ENCODE measurements at regions not wholly inside any gene's neighbourhood (a gene's known extent, or its start where the extent isn't known, plus 50 kb on each side); places are given as distances from the start of the nearest gene placed in this dataset.

DNA sequence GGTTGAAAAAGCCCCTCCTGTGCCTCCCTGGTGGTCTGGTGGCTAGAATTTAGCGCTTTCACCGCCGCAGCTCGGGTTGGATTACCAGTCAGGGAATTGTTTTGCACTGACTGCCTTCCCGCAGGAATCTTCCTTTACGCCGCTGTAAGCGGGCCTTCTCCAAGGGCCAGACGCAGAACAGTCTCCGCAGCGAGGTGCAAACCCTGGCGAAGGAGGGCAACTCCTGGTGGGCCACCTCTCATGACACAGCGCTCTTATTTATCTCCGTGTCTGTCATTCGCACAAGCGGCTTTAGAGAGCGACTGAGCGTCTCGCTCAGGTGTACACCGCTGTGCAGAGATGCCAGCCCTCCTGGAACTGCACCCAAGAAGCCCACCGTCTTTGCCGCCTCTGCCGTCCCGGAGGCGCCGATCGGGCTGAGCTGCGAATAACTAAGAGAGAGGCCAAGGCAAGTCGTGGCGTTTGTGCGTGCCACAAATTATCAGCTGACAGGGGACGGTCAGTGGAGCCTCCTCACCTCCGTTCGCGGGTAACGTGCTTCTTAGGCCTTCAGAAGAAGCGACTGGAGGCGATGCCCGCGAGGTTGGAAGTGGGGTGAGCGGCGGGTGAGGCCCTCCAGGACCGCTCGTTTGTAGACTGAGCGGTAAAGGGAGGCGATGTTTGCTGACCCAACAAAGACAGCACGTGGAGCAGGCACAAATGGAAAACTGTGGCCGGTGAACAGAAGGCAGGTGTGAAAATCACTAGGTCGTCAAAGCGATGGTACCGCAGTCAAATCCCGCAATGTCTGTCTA, 93.5 kb downstream of the PRKAB2 start:
- TF ChIP-seq, protein P1, sequence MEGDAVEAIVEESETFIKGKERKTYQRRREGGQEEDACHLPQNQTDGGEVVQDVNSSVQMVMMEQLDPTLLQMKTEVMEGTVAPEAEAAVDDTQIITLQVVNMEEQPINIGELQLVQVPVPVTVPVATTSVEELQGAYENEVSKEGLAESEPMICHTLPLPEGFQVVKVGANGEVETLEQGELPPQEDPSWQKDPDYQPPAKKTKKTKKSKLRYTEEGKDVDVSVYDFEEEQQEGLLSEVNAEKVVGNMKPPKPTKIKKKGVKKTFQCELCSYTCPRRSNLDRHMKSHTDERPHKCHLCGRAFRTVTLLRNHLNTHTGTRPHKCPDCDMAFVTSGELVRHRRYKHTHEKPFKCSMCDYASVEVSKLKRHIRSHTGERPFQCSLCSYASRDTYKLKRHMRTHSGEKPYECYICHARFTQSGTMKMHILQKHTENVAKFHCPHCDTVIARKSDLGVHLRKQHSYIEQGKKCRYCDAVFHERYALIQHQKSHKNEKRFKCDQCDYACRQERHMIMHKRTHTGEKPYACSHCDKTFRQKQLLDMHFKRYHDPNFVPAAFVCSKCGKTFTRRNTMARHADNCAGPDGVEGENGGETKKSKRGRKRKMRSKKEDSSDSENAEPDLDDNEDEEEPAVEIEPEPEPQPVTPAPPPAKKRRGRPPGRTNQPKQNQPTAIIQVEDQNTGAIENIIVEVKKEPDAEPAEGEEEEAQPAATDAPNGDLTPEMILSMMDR (IDR thresholded peaks at IDR 0.05; ENCODE audit: borderline replicate concordance, control extremely low read depth, extremely low read depth, insufficient read depth, missing control alignments) = no peak
- DNase-seq (ENCODE audit: low spot score) = no peak
- in situ Hi-C loops (cut with MboI; ENCODE audit: low sequenced_read_pairs, unreplicated experiment) = no loop called here

DNA sequence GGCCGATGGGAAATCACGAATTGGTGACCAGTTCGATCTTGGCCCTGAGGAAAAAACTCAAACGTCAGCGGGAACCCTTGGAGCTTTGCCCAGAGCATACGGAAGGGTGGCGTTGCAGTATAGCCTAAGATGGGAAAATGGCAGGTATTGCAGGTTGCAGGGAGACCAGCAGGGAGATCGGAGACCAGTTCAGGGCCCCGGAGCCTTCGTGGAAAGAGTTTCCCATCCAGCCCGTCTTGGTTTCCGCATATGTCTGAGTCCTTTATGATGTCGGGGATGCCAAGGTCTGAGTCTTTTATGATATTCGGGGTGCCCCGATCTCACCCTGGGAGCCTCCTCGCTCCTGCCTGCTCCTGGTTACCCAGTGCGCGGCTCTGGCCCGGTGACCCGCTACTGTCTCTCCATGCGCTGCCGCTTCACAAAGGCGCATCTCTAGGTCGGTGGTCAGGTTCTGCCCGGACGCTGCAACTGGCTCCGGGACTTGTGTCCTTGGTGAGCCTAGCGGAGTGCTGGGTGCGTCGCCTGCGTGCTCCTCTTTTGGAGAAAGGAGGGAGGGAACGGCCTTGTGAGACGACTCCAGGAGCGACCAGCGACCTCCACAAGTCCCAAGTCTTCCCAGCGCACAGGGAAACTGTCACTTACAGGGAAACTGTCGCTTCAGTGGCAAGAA, 94.2 kb downstream of the PRKAB2 start:
- TF ChIP-seq, protein P1 (IDR thresholded peaks at IDR 0.05; ENCODE audit: borderline replicate concordance, control extremely low read depth, extremely low read depth, insufficient read depth, missing control alignments) = no peak
- in situ Hi-C loops (cut with MboI; ENCODE audit: low sequenced_read_pairs, unreplicated experiment) = no loop called here

DNA sequence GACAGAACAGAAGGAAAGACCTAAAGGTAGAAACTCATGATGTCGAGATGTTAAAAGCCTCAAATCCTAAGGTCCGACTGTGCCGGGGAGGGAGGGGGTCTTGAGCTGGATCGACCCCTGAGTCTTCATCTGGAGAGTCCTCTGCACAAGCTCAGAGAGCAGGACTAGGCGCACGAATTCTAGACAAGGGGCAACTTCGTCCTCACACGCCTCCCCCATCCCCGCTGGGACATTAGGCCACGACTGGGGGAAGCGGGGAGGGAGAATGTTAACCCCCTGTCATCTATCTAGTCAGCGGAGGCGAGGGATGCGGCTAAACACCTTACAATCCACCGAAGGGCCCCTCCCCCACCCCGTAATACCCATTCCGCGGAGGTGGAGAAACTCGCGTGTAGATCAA, 94.7 kb downstream of the PRKAB2 start:
- in situ Hi-C loops (cut with MboI; ENCODE audit: low sequenced_read_pairs, unreplicated experiment) = no loop called here
- no peak for DNase-seq (ENCODE audit: low spot score)
- TF ChIP-seq, protein P1 (IDR thresholded peaks at IDR 0.05; ENCODE audit: borderline replicate concordance, control extremely low read depth, extremely low read depth, insufficient read depth, missing control alignments) = no peak

More for the DNA sequence above, 94.2 kb downstream of the PRKAB2 start:
- no peak for DNase-seq (ENCODE audit: low spot score)

DNA sequence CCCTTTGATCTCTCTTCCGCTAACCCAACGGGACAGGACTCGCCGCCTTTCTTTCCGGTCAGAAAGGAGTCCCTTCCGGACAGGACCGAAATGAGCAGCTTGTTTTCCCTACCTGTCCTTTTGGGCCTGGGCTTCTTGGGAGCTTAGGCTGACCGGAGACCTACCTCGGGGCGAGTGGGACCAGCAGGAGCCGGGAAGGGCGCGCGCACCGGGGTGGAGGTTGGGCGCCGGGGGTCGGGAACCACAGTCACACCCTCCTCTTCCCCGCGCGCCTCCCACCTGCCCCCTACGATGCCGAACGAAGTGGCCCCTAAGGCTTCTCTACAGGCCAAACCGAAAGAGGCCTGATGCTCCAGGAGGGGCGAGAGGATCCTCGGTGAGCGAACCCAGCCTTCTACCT, 95.2 kb downstream of the PRKAB2 start:
- DNase-seq (ENCODE audit: low spot score) = no peak
- in situ Hi-C loops (cut with MboI; ENCODE audit: low sequenced_read_pairs, unreplicated experiment) = no loop called here
- TF ChIP-seq, protein P1 (IDR thresholded peaks at IDR 0.05; ENCODE audit: borderline replicate concordance, control extremely low read depth, extremely low read depth, insufficient read depth, missing control alignments) = no peak

DNA sequence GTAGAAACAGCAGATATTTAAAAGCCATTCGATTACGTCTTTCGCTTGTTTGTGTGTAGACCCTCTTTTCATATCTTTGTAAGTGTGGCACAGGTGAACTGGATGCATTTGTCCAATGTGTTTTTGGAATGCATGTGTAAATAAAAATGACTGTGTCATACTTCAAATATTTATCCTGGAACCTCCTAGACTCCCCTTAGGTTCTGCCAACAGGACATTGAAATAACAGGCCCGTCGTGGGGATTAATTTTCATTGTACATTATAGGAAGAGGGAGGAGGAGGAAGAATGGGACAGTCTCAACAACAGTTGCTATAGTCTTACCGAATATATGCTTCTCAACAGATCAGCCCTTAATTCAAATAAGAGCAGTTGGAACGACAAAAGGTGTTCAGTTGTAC, 95.8 kb downstream of the PRKAB2 start:
- TF ChIP-seq, protein P1 (IDR thresholded peaks at IDR 0.05; ENCODE audit: borderline replicate concordance, control extremely low read depth, extremely low read depth, insufficient read depth, missing control alignments) = no peak
- in situ Hi-C loops (cut with MboI; ENCODE audit: low sequenced_read_pairs, unreplicated experiment) = no loop called here
- DNase-seq (ENCODE audit: low spot score) = no peak

DNA sequence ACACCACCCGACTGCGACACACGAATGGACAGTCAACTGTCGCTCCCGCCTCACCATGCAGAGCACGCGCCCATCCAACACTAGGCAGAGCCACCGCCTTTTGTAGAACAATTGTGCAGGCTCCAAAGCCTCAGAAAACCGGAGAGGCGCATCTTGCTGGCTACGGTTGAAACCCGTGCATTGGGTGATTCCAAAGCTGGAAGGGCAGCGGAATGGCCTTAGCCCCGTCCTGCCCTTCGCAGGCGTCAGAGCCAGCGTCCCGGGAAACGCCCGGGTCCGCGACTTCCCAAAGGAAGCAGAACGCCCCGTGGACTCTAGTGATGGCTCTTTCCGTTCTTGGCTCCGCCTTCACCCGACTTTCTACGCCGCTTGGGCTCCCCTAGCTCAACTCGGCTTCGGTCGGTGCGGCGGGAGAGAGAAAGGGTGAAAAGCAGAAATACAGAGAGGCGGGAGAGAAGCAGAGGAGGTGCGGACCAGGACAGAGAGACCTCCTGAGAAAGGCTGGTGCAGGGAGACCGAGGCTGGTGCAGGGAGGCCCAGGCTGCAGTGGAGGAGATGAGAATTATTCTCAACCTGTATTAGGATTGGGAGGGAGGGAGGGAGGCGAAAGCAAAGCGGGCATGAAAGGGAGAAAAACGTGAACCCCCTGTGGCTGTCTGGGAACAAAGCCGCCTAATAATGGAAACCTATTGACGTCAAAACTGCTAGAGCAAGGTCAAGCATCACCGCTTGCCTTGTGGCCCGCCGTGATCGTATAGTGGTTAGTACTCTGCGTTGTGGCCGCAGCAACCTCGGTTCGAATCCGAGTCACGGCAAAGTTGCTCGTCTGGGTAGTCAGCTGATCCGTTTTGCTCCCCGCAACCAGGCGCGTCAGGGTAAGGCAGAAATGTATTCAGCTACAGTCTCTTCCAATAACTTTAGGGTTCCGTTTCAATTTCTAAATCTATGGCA, 99.5 kb downstream of the PRKAB2 start:
- TF ChIP-seq, protein P1 (IDR thresholded peaks at IDR 0.05; ENCODE audit: borderline replicate concordance, control extremely low read depth, extremely low read depth, insufficient read depth, missing control alignments) = no peak
- DNase-seq (ENCODE audit: low spot score) = peak; percentile 44
- in situ Hi-C loops (cut with MboI; ENCODE audit: low sequenced_read_pairs, unreplicated experiment) = no loop called here

Measured in GM13976 (cell line).